Activated naive CD8-positive, alpha-beta T cell treated with anti-CD3 and anti-CD28 coated beads, Interleukin-2, amount 50 U/mL, for 24 hours (primary cell): ENCODE measurements at regions not wholly inside any gene's neighbourhood (a gene's known extent, or its start where the extent isn't known, plus 50 kb on each side); places are given as distances from the start of the nearest gene placed in this dataset.

Experiments used
- ATAC-seq: fragments of 150-1000 bp; cut with Tn5 transposase; one replicate; pipeline ENCODE4 v1.10.0; 2021
- DNase-seq: peaks from one replicate; pipeline ENCODE4 v3.0.0; 2021
- H3K27ac Mint-ChIP-seq: one replicate; pipeline ENCODE4 v1.8.0; 2021; ENCODE audit warnings: mild to moderate bottlenecking, mixed read lengths
- H3K27me3 Mint-ChIP-seq: one replicate; pipeline ENCODE4 v1.8.0; 2021; ENCODE audit warnings: mixed read lengths
- H3K36me3 Mint-ChIP-seq: one replicate; pipeline ENCODE4 v1.8.0; 2021; ENCODE audit warnings: low read depth, mixed read lengths
- H3K4me1 Mint-ChIP-seq: one replicate; pipeline ENCODE4 v1.8.0; 2021; ENCODE audit warnings: mixed read lengths
- H3K4me3 Mint-ChIP-seq: one replicate; pipeline ENCODE4 v1.8.0; 2021; ENCODE audit warnings: mild to moderate bottlenecking, moderate library complexity, mixed read lengths
- H3K9me3 Mint-ChIP-seq: one replicate; pipeline ENCODE4 v1.8.0; 2021; ENCODE audit warnings: mixed read lengths

DNA sequence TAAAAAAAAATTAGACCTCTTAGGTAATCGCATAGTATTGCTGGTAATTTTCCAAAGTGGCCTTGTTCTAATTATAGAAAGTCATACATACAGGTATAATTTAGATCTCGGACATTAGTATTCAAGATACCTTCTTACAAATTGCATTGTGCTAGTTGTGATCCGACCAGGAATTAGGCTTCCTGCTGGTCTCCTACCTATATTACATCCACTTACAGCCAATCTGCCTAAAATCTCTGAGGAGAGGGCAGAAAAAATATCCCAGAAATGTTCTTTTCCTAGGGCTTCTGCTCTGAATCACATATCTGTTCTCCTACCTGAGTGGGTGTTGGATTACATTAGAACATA, 314.7 kb upstream of the GULP1 start:
- Mint-ChIP-seq H3K36me3 (no peaks in the 10 kb centered on the region), H3K4me3 (no peak overlapping the region), H3K9me3 (no peaks in the 10 kb centered on the region), H3K4me1 (no peaks in the 10 kb centered on the region), H3K27me3 (no peaks in the 10 kb centered on the region), H3K27ac (no peak overlapping the region)
- DNase-seq (no peak), ATAC-seq (no peak)

DNA sequence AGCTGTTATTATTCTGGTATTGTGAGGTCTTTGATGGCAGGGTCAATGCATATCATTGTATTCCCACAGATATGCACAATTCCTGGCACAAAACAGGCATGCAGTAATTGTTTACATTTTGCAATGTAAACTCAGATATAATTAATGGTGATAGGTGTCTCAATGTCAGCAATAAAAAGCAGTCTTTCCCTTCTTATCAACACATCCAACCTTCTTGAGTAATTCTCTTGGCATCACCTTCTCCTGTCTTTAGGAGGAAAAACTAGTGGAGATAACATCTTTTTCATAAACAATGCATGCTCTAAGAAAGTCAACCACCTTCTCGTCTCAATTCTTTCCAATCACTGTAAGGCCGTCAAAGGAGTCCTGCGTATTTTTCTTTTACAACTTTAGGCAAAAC, 313.3 kb upstream of the GULP1 start:
- ATAC-seq = no peak
- H3K27me3 Mint-ChIP-seq = no peaks in the 10 kb centered on the region
- DNase-seq = no peak
- H3K4me3 Mint-ChIP-seq = no peak overlapping the region
- no peaks in the 10 kb centered on the region for H3K36me3 Mint-ChIP-seq
- H3K27ac Mint-ChIP-seq = no peak overlapping the region
- H3K9me3 Mint-ChIP-seq = no peaks in the 10 kb centered on the region
- H3K4me1 Mint-ChIP-seq = no peaks in the 10 kb centered on the region

- Mint-ChIP-seq H3K4me1 (no peaks in the 10 kb centered on the region), H3K27me3 (no peaks in the 10 kb centered on the region), H3K4me3 (no peak overlapping the region), H3K9me3 (no peaks in the 10 kb centered on the region), H3K27ac (no peak overlapping the region), H3K36me3 (no peaks in the 10 kb centered on the region)
- DNase-seq (no peak), ATAC-seq (no peak)
These were observed 309.0 kb upstream of the GULP1 start for GRCh38 chr2:187982668-187983067.

- Mint-ChIP-seq H3K4me3 (no peak overlapping the region), H3K36me3 (no peaks in the 10 kb centered on the region), H3K9me3 (no peaks in the 10 kb centered on the region), H3K4me1 (peaks cover 19% of the 10 kb centered on the region), H3K27ac (no peak overlapping the region), H3K27me3 (no peaks in the 10 kb centered on the region)
- DNase-seq (no peak), ATAC-seq (no peak)
These were observed 306.5 kb upstream of the GULP1 start for GRCh38 chr2:187985195-187985594.

- Mint-ChIP-seq H3K27ac (no peak overlapping the region), H3K4me1 (peaks cover 23% of the 10 kb centered on the region), H3K9me3 (no peaks in the 10 kb centered on the region), H3K27me3 (no peaks in the 10 kb centered on the region), H3K4me3 (no peak overlapping the region), H3K36me3 (no peaks in the 10 kb centered on the region)
- ATAC-seq (no peak), DNase-seq (no peak)
These were observed 305.8 kb upstream of the GULP1 start for GRCh38 chr2:187985923-187986322.

DNA sequence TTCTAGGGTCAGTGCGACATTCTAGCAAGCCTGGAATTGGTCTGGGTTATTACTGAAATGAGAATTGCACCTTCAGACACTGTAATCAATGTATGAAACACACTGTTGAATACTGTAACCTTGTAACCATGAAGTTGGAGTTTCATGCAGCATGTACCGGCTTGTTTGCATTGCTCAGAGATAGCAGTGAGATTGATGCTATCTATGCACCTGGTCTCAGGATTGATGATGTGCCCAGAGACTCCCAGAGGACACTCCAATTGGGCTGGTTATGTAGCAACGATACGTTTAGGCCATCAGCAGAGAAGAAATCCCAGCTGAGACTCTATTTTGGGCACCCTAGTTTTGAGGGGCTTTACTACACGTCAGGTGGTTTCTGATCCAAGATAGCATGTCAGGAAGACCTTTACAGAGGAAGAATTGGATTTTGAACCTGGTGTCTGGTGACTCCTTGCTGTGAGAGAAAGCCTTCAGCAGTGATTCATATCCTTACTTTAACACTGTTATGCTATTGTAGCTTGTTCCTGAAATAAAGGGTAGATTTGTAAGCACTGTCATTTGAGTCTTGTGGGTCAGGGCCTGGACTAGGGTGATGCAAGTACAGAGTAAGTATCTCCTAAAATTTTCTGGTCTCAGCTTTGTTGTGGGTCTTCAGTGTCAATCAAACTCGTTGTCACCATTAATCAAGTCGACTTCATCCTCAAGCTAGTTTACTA, 305.1 kb upstream of the GULP1 start:
- H3K36me3 Mint-ChIP-seq = no peaks in the 10 kb centered on the region
- ATAC-seq (no peak), DNase-seq (no peak)
- H3K9me3 Mint-ChIP-seq = no peaks in the 10 kb centered on the region
- H3K27ac Mint-ChIP-seq = no peak overlapping the region
- H3K27me3 Mint-ChIP-seq = no peaks in the 10 kb centered on the region
- H3K4me3 Mint-ChIP-seq = no peak overlapping the region
- H3K4me1 Mint-ChIP-seq = peaks cover 24% of the 10 kb centered on the region

GRCh38 chr2:187988348-187988747, 303.3 kb upstream of the GULP1 start:
- H3K27me3 Mint-ChIP-seq = no peaks in the 10 kb centered on the region
- H3K36me3 Mint-ChIP-seq = no peaks in the 10 kb centered on the region
- no peak overlapping the region for H3K27ac Mint-ChIP-seq
- ATAC-seq (no peak), DNase-seq (no peak)
- peaks cover 26% of the 10 kb centered on the region for H3K4me1 Mint-ChIP-seq
- H3K9me3 Mint-ChIP-seq = no peaks in the 10 kb centered on the region
- no peak overlapping the region for H3K4me3 Mint-ChIP-seq

DNA sequence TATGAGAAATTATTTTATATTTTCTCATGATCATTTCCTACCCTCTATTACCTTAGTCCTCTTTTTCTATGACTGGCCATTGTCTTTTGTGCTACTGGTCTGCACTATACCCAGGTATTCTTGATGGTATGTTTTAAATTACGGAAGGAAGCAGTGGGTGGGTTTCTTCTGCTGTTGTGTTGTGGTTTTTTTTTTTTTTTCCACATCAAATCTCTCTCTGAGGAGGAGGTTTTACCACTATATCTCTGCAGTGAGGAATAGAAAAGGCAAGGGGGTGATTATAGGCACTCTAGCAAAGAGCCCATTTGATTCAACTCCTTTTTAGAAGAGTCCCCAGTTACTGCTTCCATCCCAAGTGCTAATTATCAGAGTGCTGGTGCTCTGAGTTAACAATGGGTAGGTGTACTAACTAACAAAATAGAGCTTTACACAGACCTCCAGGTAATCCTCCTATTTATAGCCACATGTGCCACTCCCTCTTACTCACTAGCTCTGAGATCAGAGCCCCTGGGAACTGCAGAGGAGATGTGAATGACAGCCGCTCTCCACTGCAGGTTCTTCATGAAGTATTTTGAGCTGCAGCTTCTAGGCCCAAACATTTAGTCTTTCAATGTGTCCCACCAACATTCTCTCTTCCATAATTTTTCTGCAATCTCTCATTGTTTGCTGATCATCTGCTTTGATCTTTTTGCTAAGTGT, 301.6 kb upstream of the GULP1 start:
- Mint-ChIP-seq H3K27me3 (no peaks in the 10 kb centered on the region), H3K4me1 (peaks cover 26% of the 10 kb centered on the region), H3K27ac (no peak overlapping the region), H3K9me3 (no peaks in the 10 kb centered on the region), H3K4me3 (no peak overlapping the region), H3K36me3 (no peaks in the 10 kb centered on the region)
- peak; percentile 51 for ATAC-seq
- DNase-seq = no peak

GRCh38 chr2:187991389-187991788, 300.3 kb upstream of the GULP1 start:
- H3K4me3 Mint-ChIP-seq = no peak overlapping the region
- H3K9me3 Mint-ChIP-seq = no peaks in the 10 kb centered on the region
- no peaks in the 10 kb centered on the region for H3K27me3 Mint-ChIP-seq
- H3K27ac Mint-ChIP-seq = no peak overlapping the region
- ATAC-seq = no peak
- no peak for DNase-seq
- peaks cover 26% of the 10 kb centered on the region for H3K4me1 Mint-ChIP-seq
- H3K36me3 Mint-ChIP-seq = no peaks in the 10 kb centered on the region

GRCh38 chr2:187994464-187995331, 297.0 kb upstream of the GULP1 start:
- no peak for ATAC-seq

GRCh38 chr2:187995556-187995955, 296.1 kb upstream of the GULP1 start:
- DNase-seq (no peak), ATAC-seq (no peak)
- H3K36me3 Mint-ChIP-seq = no peaks in the 10 kb centered on the region
- no peak overlapping the region for H3K27ac Mint-ChIP-seq
- no peak overlapping the region for H3K4me3 Mint-ChIP-seq
- no peaks in the 10 kb centered on the region for H3K27me3 Mint-ChIP-seq
- H3K4me1 Mint-ChIP-seq = peaks cover 4% of the 10 kb centered on the region
- no peaks in the 10 kb centered on the region for H3K9me3 Mint-ChIP-seq

More at GRCh38 chr2:187994464-187995331, 297.0 kb upstream of the GULP1 start:
- Mint-ChIP-seq H3K27ac (no peak overlapping the region), H3K36me3 (no peaks in the 10 kb centered on the region), H3K4me3 (no peak overlapping the region), H3K27me3 (no peaks in the 10 kb centered on the region), H3K4me1 (peaks cover 11% of the 10 kb centered on the region), H3K9me3 (no peaks in the 10 kb centered on the region)
- DNase-seq = no peak

DNA sequence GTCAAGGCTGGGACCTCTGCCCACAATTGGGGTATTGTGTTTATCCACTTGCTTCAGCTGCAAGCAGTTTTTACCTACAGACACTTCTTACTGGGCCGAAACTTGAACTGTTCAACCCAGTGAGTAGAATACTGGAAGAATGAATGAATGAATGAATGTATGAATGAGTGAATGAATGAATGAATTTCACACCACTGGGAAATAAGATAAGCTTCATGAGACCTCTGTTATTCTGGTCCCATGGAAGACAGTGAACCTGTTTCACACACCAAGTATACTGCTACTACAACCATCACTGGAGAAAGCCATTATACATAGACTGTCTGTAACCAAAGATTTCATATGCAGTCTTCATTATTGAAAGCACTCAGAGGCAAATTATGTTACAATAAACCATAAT, 295.0 kb upstream of the GULP1 start:
- no peaks in the 10 kb centered on the region for H3K36me3 Mint-ChIP-seq
- ATAC-seq = no peak
- no peak overlapping the region for H3K4me3 Mint-ChIP-seq
- no peaks in the 10 kb centered on the region for H3K9me3 Mint-ChIP-seq
- no peak overlapping the region for H3K27ac Mint-ChIP-seq
- peaks cover 2% of the 10 kb centered on the region for H3K4me1 Mint-ChIP-seq
- DNase-seq = no peak
- H3K27me3 Mint-ChIP-seq = no peaks in the 10 kb centered on the region

GRCh38 chr2:188000189-188000588, 291.5 kb upstream of the GULP1 start:
- H3K27ac Mint-ChIP-seq = no peak overlapping the region
- H3K9me3 Mint-ChIP-seq = no peaks in the 10 kb centered on the region
- DNase-seq = no peak
- no peaks in the 10 kb centered on the region for H3K36me3 Mint-ChIP-seq
- H3K27me3 Mint-ChIP-seq = no peaks in the 10 kb centered on the region
- no peak overlapping the region for H3K4me3 Mint-ChIP-seq
- H3K4me1 Mint-ChIP-seq = no peaks in the 10 kb centered on the region
- no peak for ATAC-seq

GRCh38 chr2:188003800-188004199, 287.9 kb upstream of the GULP1 start:
- Mint-ChIP-seq H3K4me3 (no peak overlapping the region), H3K27me3 (peaks cover under 1% of the 10 kb centered on the region), H3K4me1 (no peaks in the 10 kb centered on the region), H3K36me3 (no peaks in the 10 kb centered on the region), H3K9me3 (no peaks in the 10 kb centered on the region), H3K27ac (no peak overlapping the region)
- DNase-seq (no peak), ATAC-seq (no peak)

GRCh38 chr2:188013767-188014166, 277.9 kb upstream of the GULP1 start:
- no peaks in the 10 kb centered on the region for H3K36me3 Mint-ChIP-seq
- DNase-seq = no peak
- no peaks in the 10 kb centered on the region for H3K4me1 Mint-ChIP-seq
- H3K4me3 Mint-ChIP-seq = no peak overlapping the region
- peaks cover 2% of the 10 kb centered on the region for H3K9me3 Mint-ChIP-seq
- H3K27ac Mint-ChIP-seq = no peak overlapping the region
- ATAC-seq = no peak
- H3K27me3 Mint-ChIP-seq = peaks cover 1% of the 10 kb centered on the region
